Right ventricle myocardium inferior (tissue), 1 donor: ENCODE measurements at regions not wholly inside any gene's neighbourhood (a gene's known extent, or its start where the extent isn't known, plus 50 kb on each side); places are given as distances from the start of the nearest gene placed in this dataset.

Experiments
- ATAC-seq: fragments of 200-7000 bp; cut with Tn5 transposase; one replicate; pipeline ENCODE4 v1.9.1; 2020; ENCODE audit warnings: mild to moderate bottlenecking, moderate library complexity
- DNase-seq: peaks from one replicate; pipeline ENCODE4 v3.0.0; 2021; ENCODE audit errors: missing footprints
- intact Hi-C: fragments of 100-400 bp; cut with DNase I; formaldehyde crosslinking; loops from one replicate; pipeline ENCODE4 v1.11.0; 2022
- donor health status: DM: no; HTN: yes; CAD: no; lungs with severe emphysema.

DNA sequence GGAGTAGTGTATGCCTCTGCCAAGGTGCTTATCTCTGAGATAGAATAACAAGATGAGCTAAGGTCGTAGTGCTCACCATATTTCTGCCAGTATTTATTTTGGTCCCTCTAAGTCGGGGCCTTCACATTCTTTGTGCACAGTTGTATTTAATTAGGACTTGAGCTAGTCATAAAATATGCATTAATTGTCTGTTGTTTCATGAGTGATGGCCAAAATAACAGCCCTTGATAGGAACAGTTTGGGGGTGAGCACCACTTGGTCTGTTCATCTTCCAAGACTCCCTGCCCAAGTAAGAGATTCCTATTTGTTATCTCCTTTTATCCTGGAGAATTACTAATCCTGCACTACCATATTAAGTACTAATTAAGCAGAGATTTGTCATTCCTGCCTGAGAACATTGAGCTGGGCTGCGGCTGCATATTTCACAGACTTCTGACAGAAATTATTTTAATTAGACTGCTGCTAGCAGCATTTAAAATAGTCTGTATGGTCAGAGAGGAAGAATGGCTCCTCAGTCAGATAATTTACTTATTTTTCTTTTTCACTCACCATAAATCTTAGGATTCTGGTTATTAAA, 435.1 kb downstream of the MTX2 start:
- intact Hi-C loops: no loop called here
- ATAC-seq: peak; percentile 20

DNA sequence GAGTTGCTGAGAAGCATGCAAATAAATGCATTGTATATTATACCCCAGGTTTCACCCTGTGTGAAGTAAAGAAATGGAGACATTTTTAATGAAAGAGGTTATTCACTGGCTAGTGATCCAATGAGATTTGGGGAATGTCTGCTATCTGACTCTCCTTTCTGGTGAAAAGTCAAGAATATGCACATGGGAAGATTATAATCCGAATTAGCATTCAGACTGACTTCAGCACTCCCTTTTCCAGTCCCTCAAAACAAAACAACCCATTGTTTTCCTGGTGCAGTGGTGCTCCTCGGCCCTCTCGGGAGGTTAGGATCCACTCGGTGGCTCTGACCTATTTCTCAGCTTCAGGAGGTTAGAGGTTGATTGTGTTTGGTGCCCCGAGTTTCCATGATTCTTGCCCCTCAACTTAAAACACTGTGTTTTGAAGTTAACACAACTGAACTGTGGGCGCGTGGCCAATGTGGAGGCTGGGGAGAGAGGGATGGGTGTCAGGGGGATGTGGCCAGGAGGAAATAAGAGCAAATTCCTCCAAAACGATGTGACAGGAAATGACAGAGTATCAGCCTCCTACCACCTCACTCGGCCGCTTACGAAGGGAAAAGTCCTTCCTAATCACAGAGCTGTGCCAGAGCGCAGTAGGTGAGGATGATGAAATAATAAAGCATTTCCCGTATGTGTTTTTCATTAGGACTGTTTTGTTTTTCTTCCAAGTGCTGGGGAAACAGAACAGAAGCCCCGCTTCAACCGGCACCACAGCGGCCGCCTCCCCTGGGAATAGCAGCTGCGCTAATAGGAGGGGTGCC, 440.1 kb downstream of the MTX2 start:
- DNase-seq: no peak
- ATAC-seq: peak; percentile 61
- intact Hi-C loops: no loop called here

More for the DNA sequence above, 435.1 kb downstream of the MTX2 start:
- DNase-seq: no peak

- no peak for DNase-seq
- no peak for ATAC-seq
- intact Hi-C loops: no loop called here
These were observed 440.7 kb downstream of the MTX2 start for GRCh38 chr2:176709991-176710390.

- ATAC-seq (peak; percentile 73), DNase-seq (no peak)
These were observed 441.5 kb downstream of the MTX2 start for GRCh38 chr2:176710657-176711186.

GRCh38 chr2:176725873-176726645, 456.8 kb downstream of the MTX2 start:
- ATAC-seq: no peak
- intact Hi-C loops: no loop called here
- DNase-seq: no peak

More at GRCh38 chr2:176710657-176711186, 441.5 kb downstream of the MTX2 start:
- intact Hi-C loops: no loop called here

GRCh38 chr2:176727696-176728095, 458.5 kb downstream of the MTX2 start:
- no peak for ATAC-seq

GRCh38 chr2:176729706-176730569, 460.7 kb downstream of the MTX2 start:
- DNase-seq (no peak), ATAC-seq (peak; percentile 80)
- intact Hi-C loops: no loop called here

More at GRCh38 chr2:176727696-176728095, 458.5 kb downstream of the MTX2 start:
- intact Hi-C loops: no loop called here
- no peak for DNase-seq

DNA sequence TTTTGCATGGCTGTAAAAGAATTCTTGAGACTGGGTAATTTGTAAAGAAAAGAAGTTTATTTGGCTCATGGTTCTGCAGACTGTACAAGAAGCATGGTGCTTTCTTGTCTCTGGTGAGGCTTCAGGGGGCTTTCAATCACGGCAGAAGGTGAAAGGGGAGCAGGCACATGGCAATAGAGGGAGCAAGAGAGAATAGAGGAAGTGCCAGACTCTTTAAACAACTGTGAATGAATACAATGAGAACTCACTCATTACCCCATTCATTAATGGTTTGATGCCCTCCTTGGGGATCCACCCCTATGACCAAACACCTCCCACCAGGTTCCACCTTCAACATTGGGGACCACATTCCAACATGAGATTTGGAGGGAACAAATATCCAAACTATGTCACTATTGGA, 463.5 kb downstream of the MTX2 start:
- intact Hi-C loops: no loop called here
- ATAC-seq (no peak), DNase-seq (no peak)

DNA sequence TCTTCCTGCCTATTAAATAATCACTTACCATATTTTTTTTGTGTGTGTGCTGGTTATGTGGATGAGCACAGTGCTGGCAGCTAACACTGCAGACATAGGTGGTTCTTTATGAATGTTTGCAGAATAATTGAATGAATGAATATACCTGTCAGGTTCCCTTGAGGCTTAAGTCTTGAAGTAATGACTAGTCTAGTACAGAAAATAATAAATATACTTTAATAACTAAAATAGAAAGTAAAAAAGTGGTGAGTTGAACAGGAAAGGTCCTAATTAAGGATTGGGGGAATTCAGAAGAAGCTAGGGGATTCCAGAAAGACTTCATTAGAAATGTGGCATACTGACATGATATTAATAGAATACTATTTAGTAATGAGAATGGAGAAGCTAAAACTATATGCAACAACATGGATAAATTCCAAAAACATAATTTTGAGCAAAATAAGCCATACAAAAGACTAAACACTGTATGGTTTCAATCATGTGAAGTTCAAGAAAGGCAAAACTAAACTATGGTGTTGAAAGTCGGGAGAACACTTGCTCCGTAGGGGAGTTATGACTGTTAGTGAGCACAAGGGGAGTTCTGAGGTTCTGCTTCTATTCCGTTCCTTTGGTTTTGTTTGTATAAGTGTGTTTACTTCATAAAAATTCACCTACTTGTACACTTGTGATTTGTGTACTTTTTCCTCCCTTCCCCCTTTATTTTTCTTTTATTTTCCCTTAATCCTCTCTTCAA, 464.6 kb downstream of the MTX2 start:
- ATAC-seq (no peak), DNase-seq (no peak)
- intact Hi-C loops: no loop called here

GRCh38 chr2:176734868-176735267, 465.6 kb downstream of the MTX2 start:
- intact Hi-C loops: no loop called here
- no peak for DNase-seq
- ATAC-seq: no peak

- intact Hi-C loops: no loop called here
- DNase-seq: no peak
- ATAC-seq: no peak
These were observed 470.3 kb upstream of the HNRNPA3 start for GRCh38 chr2:176742271-176742670.

DNA sequence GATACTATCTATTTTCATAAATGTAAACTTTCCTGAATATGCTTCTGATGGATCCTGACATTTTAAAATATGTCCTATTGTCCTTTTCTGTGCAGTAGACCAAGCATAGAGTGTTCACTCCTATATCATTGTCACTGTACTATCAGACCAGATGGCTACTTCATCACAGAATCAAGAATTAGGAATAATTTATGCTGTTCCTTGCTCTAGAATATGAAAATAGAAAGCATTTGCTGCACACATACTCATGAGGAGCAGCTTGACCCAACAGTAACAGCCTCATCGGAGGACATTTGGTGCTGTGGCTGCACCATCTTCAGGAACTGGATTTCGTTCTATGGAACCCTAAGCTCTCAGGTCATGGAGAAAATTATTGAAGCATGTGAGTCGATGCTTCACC, 468.9 kb upstream of the HNRNPA3 start:
- intact Hi-C loops: no loop called here
- ATAC-seq (no peak), DNase-seq (no peak)

- no peak for ATAC-seq
- intact Hi-C loops: no loop called here
- no peak for DNase-seq
These were observed 468.4 kb upstream of the HNRNPA3 start for GRCh38 chr2:176744146-176744545.

DNA sequence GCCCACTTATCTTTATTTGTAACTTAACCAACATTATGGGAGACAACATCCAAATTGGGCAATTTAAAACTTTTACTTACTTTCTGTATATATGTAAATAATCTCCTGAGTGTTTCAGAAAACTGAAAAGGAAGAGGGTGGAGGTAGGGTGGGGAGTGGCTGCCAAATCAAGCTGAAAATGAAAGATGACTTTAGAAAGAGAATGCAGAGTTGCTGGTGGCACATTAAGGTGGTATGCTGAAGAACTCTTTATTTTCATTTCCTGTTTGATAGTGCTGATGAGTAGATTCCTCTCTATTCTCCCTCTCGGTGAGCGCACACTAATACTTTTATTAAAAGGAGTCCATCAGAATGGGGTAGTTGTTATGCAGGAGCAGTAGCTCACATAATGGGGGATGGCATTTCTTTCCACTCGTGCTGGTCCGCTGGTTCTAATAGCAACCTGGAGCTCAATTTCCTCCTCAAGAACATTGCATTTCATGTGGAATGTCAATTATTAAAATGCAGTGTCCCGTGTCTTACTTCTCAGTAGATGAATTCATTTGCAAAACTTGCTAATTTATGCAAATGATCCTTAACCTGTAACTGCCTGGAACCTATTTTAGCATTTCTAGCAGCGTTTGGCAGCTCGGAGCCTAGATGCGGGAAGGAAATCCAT, 466.9 kb upstream of the HNRNPA3 start:
- intact Hi-C loops: no loop called here
- ATAC-seq (no peak), DNase-seq (no peak)

GRCh38 chr2:176746411-176746810, 466.2 kb upstream of the HNRNPA3 start:
- ATAC-seq: no peak
- no peak for DNase-seq

DNA sequence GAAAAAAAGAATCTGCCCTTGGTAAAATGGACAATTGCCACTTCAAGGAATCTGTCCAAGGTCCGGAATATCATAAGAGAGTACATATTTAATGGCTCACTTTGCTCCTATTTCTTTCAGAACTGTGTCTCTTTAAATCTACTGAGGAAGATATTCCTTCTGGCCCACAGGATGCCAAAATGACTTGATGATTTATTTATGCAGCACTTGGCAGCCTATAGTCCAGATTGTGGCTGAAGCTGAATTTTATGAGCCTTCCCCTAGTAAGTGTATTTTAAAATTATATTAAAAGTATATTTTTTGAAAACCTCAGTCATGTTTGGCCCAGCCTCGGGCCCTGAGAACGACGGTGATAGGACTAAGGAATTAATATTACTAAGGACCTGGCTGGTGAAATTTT, 465.1 kb upstream of the HNRNPA3 start:
- no peak for DNase-seq
- ATAC-seq: no peak
- intact Hi-C loops: no loop called here

More at GRCh38 chr2:176746411-176746810, 466.2 kb upstream of the HNRNPA3 start:
- intact Hi-C loops: no loop called here

DNA sequence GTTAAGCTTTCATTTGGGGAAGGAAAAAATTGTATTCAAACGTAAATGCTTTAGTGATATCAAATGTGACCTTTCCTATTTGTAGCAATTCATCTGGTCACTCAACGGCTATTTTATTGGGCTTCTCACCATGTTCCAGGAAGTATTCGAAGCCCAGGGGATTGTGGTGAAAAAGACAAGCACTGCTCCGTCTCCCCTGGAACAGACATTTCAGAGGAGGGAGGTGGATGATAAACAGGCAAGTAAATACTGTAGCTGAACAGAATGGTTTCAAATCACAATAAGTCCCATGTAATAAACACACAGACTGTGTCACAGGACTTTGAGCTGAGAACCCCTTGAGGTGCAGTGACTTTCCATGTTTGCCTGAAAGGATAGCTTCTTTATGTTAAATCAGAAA, 464.7 kb upstream of the HNRNPA3 start:
- DNase-seq: no peak
- intact Hi-C loops: no loop called here
- no peak for ATAC-seq
